Activated naive CD4-positive, alpha-beta T cell treated with anti-CD3 and anti-CD28 coated beads, Interleukin-2, amount 50 U/mL, for 16 hours (primary cell): ENCODE measurements at regions not wholly inside any gene's neighbourhood (a gene's known extent, or its start where the extent isn't known, plus 50 kb on each side); places are given as distances from the start of the nearest gene placed in this dataset.

ENCODE experiments used
- DNase-seq: peaks from one replicate; pipeline ENCODE4 v3.0.0-alpha.2; 2020

DNA sequence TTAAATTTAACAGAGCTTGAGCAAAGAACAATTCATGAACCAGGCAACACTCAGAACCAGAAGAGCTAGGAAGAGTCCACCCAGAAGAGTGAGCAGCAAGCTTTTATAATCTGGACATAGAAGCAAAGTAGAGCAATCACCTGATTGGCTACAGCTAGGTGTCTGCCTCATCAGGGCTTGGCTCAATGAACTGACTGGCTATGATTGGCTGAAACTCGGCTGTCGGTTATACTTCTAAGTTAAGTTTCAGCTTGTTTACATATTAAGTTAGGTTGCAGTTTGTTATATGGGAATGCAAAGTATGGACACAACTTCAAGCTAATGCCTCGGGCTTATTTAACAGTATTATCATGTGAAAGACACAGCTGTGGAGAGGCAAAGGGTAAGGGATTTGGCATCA, 63.2 kb upstream of the NABP1 start:
- no peak for DNase-seq

DNA sequence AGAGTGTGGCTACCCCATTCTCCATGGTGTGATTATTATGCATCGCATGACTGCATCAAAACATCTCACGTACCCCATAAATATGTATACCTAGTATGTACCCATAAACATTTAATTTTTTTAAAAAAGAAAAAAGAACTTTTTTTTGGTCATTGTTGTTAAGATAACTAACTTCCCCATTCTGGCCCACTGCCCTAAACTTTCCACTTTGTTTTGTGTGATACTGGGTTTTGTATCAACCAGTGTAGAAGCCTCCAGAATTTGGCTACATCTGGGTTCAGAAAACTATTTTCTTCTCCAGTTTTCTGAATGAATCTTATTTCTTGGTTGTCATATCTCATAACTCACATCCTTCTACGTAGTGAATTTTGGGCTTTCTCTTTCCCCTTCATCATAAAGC, 62.3 kb upstream of the NABP1 start:
- DNase-seq = no peak

DNA sequence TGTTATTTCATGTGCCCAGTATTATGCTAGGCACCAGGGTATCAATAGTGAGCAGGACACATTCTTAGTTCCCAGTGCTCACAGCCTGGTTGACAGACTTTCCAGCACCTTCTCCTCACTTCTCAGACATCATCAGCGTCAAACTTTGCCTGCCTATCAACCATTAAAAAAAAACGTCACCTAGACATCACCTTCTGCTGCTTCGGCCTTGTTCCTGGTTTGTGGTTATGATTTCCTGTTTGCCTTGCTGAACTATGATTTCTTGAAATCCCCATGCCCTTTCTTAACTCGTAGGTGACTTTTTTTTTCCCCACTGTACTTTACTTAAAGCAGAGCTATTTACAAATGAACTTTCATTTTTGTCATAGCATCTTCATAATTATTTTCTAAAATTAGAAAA, 60.4 kb upstream of the NABP1 start:
- DNase-seq = peak; percentile 38

DNA sequence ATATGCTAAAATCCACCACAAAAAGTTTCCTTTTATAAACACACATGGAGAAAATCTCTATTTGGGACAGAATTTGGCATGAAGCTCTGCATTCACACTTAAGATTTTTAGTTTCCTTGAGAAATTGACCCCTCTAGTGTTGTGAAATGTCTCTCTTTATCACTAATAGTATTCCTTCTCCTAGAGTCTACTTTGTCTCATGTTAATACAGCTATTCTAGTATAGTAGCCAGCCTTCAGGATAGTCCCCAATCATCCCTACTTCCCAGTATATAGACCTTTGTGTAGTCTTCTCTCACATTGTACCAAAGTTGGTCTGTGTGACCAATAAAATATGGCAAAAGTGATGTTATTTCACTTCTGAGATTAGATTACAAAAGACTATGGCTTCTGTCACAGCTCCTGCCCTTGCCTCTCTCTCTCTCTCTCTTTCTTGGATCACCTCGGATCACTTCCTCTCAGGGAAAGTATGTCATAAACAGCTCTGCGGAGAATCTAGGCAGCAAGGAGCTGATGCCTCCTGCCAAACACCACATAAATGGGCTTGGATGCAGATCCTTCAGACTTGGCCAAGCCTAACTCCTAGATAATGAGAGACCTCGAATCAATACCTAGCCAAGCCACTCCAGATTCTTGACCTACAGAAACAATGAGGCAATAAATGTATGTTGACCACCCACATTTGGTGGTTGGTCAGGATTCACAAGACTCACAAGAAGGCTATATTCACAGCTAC, 59.7 kb upstream of the NABP1 start:
- no peak for DNase-seq

DNA sequence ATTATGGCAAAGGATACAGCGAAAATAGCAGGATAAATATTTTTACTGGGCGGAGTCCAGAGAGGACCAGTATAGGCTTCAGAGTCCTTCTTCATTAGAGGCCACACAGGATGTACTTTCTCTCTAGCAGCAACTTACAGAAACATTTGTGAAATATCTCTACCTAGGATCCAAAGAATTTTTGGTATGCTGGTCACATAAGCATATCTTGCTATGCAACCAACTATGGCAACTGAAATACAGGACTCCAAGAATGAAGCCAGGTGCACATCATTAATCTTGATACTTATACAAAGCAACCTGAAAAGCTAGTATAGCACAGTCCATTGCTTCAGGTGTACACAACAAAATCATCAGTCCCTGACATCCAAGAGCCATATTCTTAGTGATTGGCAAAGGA, 59.1 kb upstream of the NABP1 start:
- DNase-seq = no peak

DNA sequence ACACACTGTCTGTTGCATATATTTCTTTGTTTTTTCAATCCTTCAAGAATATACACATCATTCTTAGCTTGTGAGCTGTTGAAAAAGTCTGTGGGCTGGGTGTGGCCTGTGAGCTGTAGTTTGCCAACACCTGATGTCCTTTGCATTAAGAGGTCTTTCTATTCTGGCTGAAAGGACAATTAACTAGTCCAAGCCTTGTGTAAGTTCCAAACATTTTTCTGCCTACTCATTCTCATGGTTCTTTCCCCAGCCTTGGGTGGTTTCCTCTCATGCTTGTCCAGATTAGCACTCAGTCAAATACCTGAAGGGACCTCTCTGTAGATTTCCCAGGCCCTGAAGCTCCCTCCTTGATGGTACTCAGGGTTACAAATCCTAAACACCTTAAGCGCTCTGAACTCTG, 57.8 kb upstream of the NABP1 start:
- no peak for DNase-seq

DNA sequence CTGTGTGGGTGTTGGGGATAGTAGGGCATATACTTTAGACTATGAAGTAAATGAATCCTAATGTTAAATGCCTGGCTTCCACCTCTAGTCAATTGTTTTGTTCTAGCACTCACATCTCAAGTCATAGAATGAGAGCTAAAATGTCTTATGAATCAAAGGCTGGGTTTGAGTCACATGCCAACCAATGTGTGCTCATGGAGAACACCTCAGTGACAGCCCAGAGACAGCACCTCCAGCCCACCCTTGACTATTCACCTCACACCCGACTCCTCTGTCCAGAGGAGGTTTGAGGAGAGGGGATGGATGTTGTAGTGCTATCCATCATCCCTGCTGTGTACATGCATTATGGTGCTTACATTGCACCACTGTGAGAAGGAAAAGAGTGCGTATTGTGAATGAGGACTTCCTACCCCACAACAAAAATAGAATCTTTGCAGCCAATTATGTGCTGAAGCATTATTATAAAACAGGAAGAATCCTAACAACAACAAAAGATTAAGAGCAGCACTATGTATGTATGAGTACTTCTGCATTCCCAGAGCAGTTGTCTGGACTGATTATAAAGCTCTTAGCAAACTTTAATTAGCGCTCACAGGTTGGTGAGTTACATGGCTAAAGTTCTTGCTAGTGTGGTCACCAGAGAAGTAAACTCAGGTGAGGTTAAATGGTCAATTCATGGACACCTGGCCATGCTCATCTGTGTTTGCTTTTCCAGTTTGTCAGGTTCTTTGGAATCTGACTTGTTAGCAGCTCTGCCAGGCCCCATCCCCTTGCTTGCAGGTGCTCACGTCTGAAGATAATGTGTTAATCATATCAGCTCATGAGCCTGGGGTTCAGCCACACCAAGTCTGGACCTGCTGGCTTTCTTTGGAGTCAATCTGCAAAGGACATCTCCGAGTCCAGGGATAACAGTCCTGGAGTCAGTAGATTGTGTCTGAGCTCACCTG, 55.3 kb upstream of the NABP1 start:
- DNase-seq = no peak

DNA sequence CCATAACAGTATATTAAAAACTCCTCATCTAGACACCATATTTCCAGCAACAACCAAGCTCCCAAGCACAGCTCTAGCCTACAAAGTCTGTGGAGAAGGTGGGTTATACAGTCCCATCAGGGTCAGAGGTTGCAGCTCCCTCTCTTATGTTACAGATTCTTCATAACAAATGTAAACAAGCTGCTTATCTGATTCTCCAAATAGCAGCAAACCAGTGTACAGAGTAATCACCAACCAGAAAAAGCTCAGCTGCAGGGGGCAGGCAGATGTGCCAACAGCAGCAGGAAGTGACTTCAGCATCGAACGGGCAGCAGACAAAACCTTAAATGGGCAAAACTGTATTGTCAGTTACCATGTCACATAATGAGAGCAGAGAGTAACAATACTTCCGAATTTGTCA, 52.9 kb upstream of the NABP1 start:
- DNase-seq = no peak

DNA sequence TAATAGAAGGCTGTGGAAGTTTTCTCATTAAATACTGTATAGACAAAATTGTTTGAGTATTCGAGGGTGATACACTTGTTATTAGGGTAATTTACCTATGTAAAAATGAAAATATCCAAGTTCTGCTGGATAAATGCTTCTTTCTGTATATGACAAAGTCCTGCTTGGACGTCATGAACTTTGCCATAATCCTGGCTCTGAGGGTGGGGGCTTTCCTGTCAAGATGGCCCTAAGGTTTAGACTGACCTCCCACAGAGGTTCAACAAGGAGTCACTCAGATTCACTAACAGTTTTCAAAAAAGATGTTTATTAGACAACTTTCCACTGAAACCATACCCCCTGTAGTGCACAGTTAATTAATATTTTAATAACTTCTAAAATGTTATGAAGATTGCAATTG, 52.5 kb upstream of the NABP1 start:
- no peak for DNase-seq

DNA sequence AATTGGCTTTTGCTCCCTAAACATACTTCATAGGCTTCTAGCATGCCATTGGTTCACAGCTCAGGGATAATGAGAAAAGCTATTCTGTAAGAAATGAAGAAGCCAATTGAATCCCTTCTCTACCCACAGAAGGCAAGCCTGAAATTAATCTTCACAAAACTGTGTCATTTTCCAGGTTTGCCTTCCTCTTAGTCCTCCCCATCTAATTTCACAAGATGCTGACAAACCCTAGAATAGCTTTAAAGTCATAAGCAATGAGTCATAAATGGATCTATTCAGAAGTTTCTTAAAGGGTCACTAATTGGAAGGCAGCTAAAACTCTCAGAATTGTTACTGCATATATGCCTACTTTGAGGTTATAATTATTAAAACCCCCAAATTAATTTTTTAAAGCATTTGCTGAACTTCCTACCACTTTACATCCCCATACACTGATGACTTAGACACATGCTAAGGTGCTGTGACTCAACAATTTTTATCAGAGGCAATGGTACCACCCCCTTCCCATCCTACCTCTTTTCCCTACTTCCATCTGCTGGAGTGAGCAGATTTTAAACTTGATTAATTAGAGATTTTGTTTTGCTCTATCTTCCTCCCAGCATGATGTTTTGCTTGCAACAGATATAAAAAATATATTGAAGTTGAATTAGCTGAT, 51.3 kb upstream of the NABP1 start:
- DNase-seq = no peak

DNA sequence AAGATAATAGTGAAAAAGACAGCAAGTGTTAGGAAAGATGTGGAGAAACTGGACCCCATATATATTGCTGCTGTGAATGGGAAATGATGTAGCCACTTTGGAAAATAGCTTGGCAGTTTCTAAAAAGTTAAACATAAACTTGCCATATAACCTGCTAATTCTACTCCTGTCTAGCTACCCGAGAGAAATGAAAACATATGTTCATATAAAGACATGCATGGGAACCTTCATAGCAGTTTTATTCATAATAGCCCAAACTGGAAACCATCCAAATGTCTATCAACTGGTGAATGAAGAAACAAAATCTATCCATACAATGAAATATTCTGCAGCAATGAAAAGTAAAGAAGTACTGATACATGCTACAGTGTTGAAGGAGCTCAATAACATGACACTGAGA, 50.4 kb upstream of the NABP1 start:
- DNase-seq = no peak
